ENCODE measurements at regions not wholly inside any gene's neighbourhood (a gene's known extent, or its start where the extent isn't known, plus 50 kb on each side); places are given as distances from the start of the nearest gene placed in this dataset.
A peak's percentile ranks its signal among the peaks of the same experiment; 100 is the strongest.

- TF ChIP-seq ZFP3 (tag by site-specific recombination; IDR thresholded peaks at IDR 0.05; ENCODE audit: low read depth), result no peak
- no peak for TF ChIP-seq KLF10 (tag by site-specific recombination; IDR thresholded peaks at IDR 0.05)
- TF ChIP-seq ZNF692 (tag by site-specific recombination; IDR thresholded peaks at IDR 0.05), result no peak
- TF ChIP-seq ZBTB1 (tag by site-specific recombination; IDR thresholded peaks at IDR 0.05), result no peak
These were observed 58.8 kb upstream of the FBRSL1 start (continued) for GRCh38 chr12:132430838-132431774.

- POLR2A ChIA-PET, result no interaction called here
- CTCF ChIA-PET, result interaction anchor here (0.6 to 1.4 kb wide), 4 partner anchors 10 to 193 kb away, joined by 3 read pairs; no protein-coding TSS in a partner anchor
- H3K9me3 ChIP-seq (ENCODE audit: control insufficient read depth, insufficient read depth, low read depth, low read length), result no peaks in the 10 kb centered on the region
- 0 out of 2 replicates have a peak, but pooled peaks cover 6% of the 10 kb centered on the region for H3K4me1 ChIP-seq (ENCODE audit: control insufficient read depth, insufficient read depth, low read length)
- H3K27ac ChIP-seq (ENCODE audit: extremely low read depth, low read depth, low read length), result no peak overlapping the region
- H3K36me3 ChIP-seq (ENCODE audit: control insufficient read depth in 2 of 2, insufficient read depth in 1 of 2, low read length in 2 of 2), result no peaks in the 10 kb centered on the region
- no peak overlapping the region for H3K4me3 ChIP-seq (ENCODE audit: low read depth, low read length)
- TF ChIP-seq ZFP3 (tag by site-specific recombination; IDR thresholded peaks at IDR 0.05; ENCODE audit: low read depth) (no peak), GLIS1 (tag by site-specific recombination; IDR thresholded peaks at IDR 0.05) (peak; percentile 71), ZBTB1 (tag by site-specific recombination; IDR thresholded peaks at IDR 0.05) (no peak), PATZ1 (tag by site-specific recombination; IDR thresholded peaks at IDR 0.05) (peak; percentile 51; the same call in 1 of the 2 replicates), ZNF341 (tag by site-specific recombination; IDR thresholded peaks at IDR 0.05; ENCODE audit: low read depth) (peak; percentile 36; the same call in 1 of the 2 replicates), GLIS2 (tag by site-specific recombination; IDR thresholded peaks at IDR 0.05) (peak; percentile 43), ZNF248 (tag by site-specific recombination; IDR thresholded peaks at IDR 0.05) (no peak), ZNF560 (tag by site-specific recombination; IDR thresholded peaks at IDR 0.05; ENCODE audit: borderline replicate concordance) (no peak), ZNF335 (tag by site-specific recombination; conservative IDR thresholded peaks at IDR 0.05) (peak; percentile 52; the same call in 1 of the 2 replicates), ZIC2 (tag by site-specific recombination; IDR thresholded peaks at IDR 0.05) (peak; percentile 89), ZSCAN4 (tag by site-specific recombination; IDR thresholded peaks at IDR 0.05) (peak; percentile 78), ZNF311 (tag by site-specific recombination; IDR thresholded peaks at IDR 0.05; ENCODE audit: borderline replicate concordance) (no peak), KLF1 (tag by site-specific recombination; IDR thresholded peaks at IDR 0.05) (peak; percentile 99), ZBTB26 (tag by site-specific recombination; optimal IDR thresholded peaks at IDR 0.05) (peak; percentile 11), ZNF629 (tag by site-specific recombination; IDR thresholded peaks at IDR 0.05) (no peak), ZBTB8A (tag by site-specific recombination; IDR thresholded peaks at IDR 0.05) (peak; percentile 46), KLF7 (tag by site-specific recombination; IDR thresholded peaks at IDR 0.05; ENCODE audit: borderline replicate concordance) (peak; percentile 54; the same call in 1 of the 2 replicates), SP2 (tag by site-specific recombination; IDR thresholded peaks at IDR 0.05) (peak; percentile 43; the same call in 1 of the 2 replicates), ZNF280C (tag by site-specific recombination; IDR thresholded peaks at IDR 0.05) (no peak), KLF17 (tag by site-specific recombination; IDR thresholded peaks at IDR 0.05) (peak; percentile 74; the same call in 1 of the 2 replicates), KLF16 (tag by site-specific recombination; IDR thresholded peaks at IDR 0.05) (0 out of 2 replicates have a peak, but pooled peaks have one; percentile 36), SP7 (tag by site-specific recombination; IDR thresholded peaks at IDR 0.05) (0 out of 2 replicates have a peak, but pooled peaks have one; percentile 21)
These were observed 59.9 kb upstream of the FBRSL1 start for GRCh38 chr12:132429946-132430643.

All from HEK293 (cell line).